Epithelial cell of proximal tubule (primary cell): ENCODE measurements at regions not wholly inside any gene's neighbourhood (a gene's known extent, or its start where the extent isn't known, plus 50 kb on each side); places are given as distances from the start of the nearest gene placed in this dataset.

ENCODE experiments used
- DNase-seq: peaks from one replicate; pipeline ENCODE4 v3.0.0-alpha.2; 2011; ENCODE audit warnings: low read depth
- H3K4me3 ChIP-seq: 2 replicates; pipeline ENCODE4 v1.5.1; 2011; ENCODE audit warnings: low read depth, mild to moderate bottlenecking, low read length
- TF ChIP-seq, protein P1 (sequence below): conservative IDR thresholded peaks from 2 replicates; pipeline ENCODE4 v1.5.1; 2012; ENCODE audit warnings: low read depth, mild to moderate bottlenecking, low read length

DNA sequence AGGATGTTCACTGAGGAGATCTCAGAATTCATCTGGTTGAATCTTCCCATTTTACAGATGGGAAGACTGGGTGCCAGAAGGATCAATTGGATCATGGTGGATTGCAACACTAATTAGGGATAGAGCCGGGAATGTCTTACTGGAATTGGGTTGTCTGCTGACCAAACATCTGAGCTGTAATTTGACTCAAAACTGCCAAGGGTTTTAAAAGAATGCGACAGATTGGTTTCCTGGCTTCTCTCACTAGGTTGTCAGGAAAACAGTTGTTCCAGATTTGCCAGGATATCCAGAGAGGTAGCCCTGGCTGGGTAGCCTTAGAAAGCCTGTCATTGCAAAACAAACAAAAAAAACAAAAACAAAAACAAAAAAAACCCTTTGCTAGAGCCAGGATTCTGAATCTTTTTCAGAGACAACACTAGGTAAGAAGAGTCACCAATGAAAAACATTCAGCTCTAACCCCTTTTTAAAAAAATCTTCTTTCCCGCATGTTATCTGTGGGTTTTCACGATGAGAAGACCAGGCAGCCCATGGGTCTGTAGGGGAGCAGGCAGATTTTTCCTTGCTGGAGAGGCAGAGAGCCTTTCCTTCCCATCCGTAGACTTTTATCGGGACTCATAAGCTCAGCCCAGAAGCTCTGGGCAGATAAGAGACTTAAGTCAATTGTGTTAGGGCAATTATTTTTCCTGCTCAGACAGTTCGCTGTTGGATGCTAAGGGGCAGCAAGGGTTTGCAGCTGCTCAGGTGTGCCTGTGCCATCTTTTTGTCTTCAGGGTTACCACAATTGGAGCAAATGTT lies 418.9 kb downstream of the PRDM2 start:
- no peak overlapping the region for H3K4me3 ChIP-seq
- TF ChIP-seq, protein P1, sequence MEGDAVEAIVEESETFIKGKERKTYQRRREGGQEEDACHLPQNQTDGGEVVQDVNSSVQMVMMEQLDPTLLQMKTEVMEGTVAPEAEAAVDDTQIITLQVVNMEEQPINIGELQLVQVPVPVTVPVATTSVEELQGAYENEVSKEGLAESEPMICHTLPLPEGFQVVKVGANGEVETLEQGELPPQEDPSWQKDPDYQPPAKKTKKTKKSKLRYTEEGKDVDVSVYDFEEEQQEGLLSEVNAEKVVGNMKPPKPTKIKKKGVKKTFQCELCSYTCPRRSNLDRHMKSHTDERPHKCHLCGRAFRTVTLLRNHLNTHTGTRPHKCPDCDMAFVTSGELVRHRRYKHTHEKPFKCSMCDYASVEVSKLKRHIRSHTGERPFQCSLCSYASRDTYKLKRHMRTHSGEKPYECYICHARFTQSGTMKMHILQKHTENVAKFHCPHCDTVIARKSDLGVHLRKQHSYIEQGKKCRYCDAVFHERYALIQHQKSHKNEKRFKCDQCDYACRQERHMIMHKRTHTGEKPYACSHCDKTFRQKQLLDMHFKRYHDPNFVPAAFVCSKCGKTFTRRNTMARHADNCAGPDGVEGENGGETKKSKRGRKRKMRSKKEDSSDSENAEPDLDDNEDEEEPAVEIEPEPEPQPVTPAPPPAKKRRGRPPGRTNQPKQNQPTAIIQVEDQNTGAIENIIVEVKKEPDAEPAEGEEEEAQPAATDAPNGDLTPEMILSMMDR: no peak
- DNase-seq: no peak

DNA sequence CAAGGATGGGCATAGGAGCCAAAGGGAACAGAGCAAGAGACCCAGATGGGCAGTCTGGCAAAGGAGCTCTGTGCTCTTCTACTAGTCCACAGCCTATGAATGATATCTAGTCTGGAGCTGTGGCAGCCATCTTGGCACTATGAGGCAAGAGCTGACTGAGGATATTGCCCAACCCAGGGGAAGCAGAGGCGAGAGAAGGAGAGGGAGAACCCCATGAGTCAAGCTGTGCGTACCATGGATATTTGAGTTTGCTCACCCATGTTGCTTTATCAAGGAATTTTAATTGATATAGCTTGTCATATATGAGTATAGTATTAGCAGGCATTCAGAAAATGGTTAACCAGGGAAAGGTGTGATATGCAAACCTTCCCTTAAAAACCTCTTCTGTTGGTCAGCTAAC lies 420.9 kb downstream of the PRDM2 start:
- no peak for DNase-seq
- H3K4me3 ChIP-seq: no peak overlapping the region
- TF ChIP-seq, protein P1: no peak

DNA sequence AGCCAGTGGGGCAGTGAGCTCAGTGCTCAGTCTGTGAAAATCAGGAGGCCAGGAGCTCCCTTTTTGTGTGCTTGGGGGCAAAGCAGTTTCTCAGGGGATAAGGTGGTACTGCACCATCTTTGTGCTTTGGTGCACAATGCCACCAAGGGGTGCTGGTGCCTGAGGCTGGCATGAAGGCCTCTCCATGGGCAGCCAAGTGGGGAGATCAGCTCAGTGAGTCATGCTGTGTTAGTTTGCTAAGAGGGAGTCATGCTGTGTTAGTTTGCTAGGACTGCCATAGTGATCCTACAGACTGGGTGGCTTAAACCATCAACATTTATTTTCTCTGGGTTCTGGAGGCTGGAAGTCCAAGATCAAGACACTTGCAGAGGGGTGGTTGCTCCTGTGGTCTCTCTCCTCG lies 428.1 kb downstream of the PRDM2 start:
- H3K4me3 ChIP-seq: no peak overlapping the region
- DNase-seq: no peak
- TF ChIP-seq, protein P1: peak; percentile 42

DNA sequence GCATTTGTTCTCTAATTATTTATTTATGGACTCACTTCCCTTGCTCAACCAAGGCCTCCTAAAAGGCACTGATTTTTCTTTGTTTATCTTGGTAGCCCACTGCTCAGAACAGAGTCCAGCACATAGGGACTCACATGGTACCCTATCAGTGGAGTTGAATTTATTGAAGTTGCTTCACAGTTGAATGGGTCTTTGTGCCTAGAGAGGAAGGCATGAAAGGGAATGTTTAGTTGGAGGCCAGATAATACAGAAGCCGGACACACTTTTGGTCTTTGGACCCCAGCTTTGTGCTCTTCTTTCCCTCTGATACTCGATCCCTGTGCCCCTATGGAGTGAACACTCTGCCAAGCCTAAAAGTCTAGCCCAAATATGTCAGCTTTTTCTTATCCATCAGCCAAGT lies 429.0 kb downstream of the PRDM2 start:
- DNase-seq: no peak
- H3K4me3 ChIP-seq: no peak overlapping the region
- TF ChIP-seq, protein P1: no peak

DNA sequence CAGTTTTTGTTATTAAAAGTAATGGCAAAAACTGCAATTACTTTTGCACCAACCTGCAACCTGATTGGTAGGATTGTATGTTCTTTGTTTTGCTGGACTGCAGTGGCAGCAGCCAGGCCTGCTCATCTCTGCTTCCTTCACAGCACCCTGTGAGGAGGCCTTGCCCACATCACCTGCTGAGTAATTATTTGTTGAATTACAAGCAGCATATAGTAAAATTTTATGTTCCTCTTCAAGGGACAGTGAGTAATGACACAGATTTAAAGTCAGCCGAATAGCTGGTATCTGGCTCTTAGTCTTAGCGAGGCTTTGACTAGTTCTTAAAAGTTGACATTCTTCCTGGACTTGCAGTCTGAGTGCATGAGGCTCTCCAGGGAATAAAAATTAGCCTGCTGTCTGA lies 435.1 kb downstream of the PRDM2 start:
- DNase-seq: no peak
- no peak overlapping the region for H3K4me3 ChIP-seq
- TF ChIP-seq, protein P1: no peak

DNA sequence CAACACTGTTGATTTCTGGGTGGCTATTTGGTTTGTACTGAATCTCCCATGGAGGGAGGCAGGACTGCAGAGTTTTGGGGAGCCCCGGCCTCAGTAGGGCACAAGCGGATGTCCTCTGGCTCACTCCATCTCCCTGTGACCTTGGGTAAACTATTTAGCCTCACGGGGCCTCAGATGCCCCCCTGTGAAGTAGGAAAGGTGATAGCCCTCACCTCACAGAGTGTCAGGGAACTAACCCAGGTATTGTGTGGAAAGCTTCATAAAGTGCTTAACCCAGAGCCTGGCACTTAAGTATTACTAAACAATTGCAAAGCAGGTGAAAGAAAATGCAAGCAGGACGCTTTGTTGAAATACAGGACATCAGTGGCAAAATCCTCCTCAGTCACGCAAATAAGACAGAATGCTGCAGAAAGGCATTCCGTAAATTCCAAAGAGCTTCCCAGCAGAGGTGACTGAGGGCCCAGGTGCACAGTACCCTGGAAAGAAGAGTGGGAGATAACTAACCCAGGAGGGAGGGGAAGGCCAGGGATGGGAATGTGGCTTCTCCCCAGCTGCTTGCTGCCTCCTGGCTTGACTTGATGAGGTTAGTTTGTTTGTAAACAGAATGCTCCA lies 436.3 kb downstream of the PRDM2 start:
- no peak overlapping the region for H3K4me3 ChIP-seq
- TF ChIP-seq, protein P1: no peak
- DNase-seq: no peak

DNA sequence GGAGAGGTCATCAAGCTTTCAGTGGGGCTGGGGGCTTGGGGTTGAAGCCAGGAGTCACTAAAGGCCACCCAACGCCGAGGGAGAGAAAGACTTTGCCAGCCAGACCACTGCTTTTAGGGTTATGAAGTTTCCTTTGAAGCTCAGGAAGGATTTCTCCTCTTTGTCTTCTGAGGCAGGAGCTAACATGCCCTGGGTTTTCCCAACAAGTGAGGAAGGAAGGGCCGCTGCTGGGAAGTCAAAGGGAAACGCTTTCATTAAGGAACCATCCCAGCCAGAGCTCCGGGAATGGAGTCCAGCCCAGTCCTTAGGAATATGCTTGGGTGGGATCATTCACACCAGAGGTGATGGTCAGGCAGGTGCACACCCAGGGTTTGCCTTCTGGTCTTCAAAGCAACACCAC lies 436.9 kb downstream of the PRDM2 start:
- H3K4me3 ChIP-seq: no peak overlapping the region
- TF ChIP-seq, protein P1: no peak
- no peak for DNase-seq
